GM18907 (cell line): ENCODE measurements at regions not wholly inside any gene's neighbourhood (a gene's known extent, or its start where the extent isn't known, plus 50 kb on each side); places are given as distances from the start of the nearest gene placed in this dataset.

Experiments used
- ATAC-seq: cut with Tn5 transposase; IDR thresholded peaks from one replicate; pipeline ENCODE4 v1.9.1; 2021; ENCODE audit warnings: mild to moderate bottlenecking, moderate library complexity; ENCODE audit not compliant: unreplicated experiment

DNA sequence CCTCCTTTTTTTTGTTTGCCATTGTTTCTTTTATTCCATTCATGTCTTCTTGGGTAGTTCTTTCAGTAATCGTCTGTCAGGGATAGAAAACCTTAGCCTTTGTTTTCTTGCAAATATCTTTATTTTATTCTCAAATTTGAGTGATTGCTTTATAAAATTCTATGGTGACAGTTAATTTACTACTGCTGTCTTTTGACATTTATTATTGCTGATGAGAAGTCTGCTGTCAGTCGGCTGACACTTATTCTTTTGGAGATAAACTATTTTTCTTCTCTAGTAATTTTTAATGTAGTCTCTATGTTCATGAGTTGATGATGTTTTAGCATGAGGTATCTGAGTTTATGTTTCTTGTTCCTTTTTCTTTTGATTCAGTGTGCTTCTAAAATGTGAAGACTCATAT lies 983.8 kb downstream of the TTLL7 start:
- no peak for ATAC-seq

DNA sequence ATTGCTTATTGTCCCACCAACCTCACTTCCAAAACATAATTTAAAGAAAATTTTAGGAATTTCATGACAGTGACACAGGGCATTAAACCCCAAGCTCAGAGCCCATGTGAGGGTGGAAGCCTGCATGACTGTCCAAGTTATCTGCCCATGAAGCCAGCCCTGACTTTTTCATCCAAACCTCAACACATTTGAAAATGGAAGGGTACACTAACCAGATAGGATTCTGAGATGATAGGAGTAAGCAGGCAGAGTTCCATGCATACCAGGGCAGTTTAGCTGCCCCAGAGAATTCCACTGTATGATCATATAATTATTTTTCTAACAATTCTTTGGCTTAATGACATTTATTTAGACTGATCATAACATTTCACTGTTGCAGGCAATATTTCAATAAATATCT lies 986.0 kb downstream of the TTLL7 start:
- no peak for ATAC-seq

DNA sequence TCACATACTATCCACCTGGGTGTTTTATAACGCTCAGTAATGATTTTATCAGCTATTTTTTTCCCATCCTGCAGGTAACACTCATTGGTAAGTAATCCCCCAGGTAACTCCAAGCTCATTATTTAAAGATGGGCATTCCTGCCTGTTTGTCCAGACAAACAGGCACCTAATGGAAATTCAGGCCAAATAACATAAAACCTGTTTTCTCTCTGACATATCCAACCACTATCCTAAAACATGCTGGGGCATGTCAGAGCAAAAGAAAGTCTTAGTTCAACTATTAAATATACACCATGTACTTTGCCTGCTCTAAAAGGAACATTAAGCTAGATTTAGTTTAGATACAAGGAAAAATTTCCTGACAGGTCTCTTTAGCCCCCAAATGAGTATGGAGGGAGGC lies 987.7 kb downstream of the TTLL7 start:
- ATAC-seq = no peak

DNA sequence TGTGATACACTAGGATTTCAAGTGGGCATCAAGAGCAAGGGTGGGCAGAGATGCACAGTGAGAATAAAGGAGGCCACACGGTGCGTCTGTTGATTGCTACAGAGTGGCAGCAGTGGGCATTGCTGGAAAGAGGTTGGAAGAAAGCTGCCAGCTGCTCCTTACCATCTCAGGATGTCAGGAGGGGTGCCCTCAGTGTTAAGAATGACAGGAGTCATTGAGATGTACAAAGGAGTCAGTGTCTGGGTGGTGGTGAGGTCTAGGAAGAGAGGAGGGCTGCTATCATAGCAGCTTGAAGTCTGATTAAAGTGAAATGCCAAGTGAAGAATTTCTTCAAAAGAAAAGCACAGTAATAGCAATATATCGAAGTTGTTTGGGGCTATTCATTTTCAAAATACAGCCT lies 992.7 kb downstream of the TTLL7 start:
- ATAC-seq = no peak

DNA sequence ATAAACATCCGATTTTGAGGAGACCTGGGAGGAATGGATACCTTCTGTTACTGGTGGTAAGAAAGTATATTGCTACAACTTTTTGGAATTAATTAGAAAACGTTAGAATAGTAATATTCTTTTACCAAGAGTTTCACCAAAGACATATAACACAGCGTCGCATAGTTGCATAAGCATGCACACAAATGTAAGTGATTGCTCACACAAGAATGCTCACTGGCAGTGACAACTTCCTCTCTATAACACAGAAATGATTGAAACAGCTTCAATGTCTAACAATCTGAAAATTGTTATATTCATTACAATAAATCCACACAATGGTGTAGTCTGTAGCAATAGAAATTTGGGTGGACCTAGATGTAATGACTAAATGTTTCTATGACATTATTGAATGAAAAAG lies 998.6 kb downstream of the TTLL7 start:
- no peak for ATAC-seq

DNA sequence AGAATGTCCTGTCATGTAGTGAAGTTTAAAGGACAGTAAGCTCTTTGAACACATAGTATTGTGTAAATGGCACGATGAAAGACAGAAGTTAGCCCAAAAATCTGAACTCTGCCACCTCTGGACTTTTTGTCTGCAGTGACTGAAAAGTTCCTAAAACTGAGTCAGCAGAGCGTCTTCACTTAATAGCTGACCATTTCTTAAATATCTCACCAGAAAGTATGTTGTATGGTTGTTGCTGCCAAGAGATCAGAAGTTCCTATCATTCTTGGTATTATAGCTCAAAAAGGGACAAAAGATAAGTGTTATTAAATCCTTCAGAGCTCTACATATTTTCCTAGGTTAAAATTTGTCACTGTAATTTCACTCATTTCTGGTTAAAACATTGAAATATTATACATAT lies 1003.0 kb downstream of the TTLL7 start:
- no peak for ATAC-seq

DNA sequence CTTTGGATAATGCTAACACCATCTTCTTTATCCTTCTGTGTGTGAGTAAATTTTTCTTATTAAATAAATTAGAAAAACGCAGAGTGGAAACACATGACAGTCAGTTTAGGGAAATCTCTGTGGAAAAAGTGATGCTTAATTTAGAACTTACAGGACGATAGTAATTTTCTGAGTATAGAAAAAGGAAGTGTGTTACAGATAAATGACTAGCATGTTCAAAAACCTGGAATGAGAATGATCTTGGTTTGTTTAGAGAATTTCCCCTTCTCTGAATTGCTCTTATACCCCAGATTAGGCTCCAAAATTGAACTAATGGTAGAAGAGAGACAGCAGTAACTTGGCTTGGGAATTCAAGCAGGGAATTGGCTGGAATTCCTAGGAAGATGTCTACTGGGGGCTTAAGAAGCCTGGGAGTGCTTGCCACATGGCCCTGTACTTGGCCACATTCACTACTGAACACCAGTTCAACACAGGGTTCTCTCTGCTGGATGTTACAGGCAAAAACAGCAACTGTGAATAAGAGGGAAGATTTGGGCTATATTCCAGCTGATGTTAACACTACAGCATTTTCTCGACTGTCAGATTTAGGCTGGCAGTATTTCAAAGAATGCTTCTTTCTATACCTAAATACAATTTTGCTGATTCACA lies 1004.2 kb downstream of the TTLL7 start:
- no peak for ATAC-seq

DNA sequence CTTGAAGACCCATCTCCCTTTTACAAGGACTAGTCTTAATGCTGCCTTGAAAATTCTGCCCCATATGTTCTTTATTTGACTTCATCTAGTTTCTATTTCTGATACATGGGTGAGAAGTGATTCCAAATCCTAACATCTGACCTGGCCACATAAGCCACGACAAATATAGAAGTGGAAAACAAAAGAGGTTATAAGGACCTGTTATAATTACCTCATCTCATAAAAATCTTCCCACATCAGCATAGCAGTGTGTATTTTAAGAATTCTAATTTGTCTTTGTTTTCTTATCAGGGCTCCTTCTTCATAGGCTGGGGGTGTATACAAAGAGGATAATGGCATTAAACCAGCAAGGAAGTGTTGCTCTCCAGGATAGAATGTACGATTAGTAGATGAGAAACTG lies 1007.4 kb downstream of the TTLL7 start:
- ATAC-seq = no peak

DNA sequence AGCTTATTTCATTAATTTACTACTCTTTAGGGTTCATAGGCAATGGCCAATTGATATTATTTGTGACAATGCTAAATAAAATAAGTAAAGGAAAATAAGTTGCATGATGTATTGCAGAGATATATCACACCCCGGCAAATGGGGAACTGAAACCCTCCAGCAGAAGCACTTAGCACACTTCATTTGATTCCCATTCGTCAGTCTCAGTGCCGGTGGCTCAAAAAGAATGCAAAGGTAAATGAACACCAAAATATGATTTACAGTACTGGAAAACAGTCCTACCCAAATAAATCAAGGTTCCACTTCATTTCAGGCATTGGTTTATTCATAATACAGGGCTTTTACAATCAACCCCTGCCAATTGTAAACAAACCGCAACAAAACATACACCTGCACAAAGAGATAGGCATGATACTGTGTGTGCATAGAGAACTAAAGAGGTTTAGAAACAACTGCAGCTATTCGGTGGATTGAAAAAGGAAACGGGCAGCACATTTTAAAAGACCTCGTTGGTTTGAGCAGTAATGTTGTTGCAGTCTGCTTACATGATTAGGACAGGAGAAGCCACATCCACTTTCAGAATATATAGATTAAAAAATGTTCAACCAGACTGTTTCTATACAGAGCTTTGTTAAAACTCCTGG lies 1019.2 kb downstream of the TTLL7 start:
- peak; percentile 99 for ATAC-seq

DNA sequence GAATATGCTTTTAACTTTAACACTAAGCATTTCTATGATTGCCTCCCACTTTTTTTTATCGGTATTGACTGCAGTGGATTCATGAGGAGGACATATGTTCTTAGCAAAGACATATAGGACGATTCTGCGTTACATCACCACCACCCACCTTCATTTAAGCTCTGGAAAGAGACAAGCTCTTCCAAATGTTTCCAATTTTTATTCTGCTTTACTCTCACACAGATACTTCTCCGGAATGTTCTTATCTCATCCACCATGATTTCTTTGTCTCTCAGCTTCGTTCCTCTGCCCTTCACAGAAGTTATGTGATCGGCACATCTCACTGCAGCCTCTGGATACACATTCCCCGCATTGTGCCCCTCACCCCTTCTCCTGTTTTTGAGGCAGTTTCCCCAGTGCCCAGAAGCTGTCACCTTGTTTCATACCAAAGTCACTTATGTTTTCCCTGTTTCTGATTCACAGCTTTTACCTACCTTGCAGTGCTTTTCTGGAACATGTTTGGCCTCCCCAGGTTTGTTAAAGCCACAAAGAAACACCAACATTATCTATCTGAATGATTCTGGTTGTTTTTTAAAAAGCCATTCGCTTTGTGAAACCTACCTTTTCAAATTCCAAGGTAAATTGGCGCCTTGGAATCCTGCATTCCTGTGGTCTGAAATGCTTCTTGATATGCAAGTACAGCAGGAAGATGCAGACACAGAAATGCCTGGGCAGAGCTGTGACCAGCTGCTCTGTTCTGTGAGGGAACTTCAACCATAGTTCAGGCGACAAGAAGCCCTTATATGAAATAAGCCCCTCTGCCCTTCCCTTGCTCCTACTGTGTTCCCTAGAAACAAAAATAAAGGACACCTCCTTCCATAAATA lies 1020.2 kb downstream of the TTLL7 start:
- no peak for ATAC-seq

DNA sequence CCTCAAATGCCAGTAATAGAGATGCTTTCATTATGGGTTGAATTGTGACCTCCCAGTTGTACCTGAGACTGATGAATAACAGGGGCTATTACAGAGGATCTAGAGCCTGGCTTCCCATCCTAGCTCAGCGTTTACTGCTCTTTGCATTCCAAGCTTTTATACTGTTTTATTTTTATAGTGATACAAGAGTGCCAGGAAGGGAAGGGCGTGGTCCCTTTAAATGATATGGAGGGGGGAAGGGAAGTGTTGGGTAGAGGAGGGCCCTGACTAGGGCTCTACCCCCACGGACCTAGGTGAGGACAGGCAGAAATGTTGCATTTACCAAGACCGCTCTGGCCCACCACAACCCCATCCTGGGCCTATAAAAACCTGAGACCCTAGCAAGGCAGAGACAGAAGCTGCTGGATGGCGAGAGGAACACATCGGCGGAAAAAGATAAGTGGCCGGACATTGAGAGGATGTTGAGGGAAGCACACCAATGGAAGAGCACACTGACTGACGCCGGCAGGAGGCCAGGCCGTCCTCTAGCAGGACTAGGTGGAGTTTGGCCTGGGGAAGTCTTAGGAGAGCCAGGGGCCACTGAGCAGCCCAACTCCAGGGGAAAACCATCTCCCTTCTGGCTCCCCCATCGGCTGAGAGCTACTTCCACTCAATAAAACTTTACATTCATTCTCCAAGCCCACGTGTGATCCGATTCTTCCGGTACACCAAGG lies 1025.9 kb downstream of the TTLL7 start:
- ATAC-seq = no peak

DNA sequence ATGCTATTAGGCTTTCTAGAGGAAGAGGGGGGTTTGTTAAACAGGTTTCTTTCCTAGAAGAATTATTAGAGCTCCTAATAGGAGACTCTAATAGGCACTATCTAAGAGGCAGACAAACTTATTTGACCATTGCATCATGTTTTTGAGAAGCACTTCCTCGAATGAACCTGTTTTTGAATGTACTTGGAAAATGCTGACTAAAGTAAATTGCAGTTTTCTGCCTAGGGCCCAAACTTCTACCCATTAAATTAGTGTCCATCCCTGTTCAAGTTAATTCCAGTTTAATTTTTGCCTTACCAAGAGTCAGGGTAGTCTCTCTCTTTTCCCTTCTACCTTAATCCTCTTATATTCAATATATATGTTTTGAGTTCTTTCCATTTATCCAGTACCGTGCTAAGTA lies 1029.6 kb downstream of the TTLL7 start:
- ATAC-seq = no peak

DNA sequence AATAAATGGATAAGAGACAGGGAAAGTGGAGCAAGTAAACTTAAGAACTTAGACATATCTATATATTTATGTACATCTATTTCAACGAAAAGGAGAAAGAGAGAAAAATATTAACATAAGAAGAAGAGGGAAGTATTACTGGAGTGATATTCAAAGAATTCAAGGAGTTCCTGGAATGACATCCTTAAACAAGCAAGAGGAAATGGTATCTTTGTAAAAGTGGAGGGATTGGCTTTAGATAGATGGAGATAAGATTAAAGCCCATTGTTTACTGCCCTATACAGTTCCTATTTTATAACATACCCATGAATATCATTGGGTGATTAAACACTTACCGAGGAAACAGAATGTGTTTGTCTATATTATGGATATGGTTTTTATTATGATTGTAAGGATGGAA lies 1036.3 kb downstream of the TTLL7 start:
- no peak for ATAC-seq

DNA sequence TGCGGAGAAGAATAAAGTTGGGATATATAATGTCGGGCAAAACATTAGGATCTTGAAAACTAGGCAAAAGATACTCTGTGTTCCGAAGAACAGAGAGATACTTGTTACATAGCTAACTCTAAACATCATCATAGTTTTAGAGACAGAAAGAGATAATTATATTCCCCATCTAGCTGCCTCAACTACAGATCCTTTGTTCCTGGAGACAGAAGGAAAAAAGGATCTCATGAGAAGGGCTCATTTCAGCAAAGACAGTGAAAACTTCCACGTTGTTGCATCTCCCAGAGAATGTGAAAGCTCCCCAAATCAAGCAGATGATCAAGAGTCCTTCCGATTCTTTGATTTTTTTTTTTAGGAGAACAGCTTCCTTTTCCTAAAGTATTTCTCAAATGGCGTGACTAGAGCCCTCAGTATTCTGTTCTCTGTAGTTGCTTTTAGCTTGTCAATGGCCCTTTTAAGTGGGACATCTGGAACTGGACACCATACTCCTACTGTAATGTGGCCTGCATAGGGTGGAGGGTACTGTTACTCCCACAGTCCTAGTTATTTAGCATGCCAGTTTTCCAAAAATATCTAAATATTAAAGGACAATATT lies 1048.2 kb downstream of the TTLL7 start:
- ATAC-seq = no peak

DNA sequence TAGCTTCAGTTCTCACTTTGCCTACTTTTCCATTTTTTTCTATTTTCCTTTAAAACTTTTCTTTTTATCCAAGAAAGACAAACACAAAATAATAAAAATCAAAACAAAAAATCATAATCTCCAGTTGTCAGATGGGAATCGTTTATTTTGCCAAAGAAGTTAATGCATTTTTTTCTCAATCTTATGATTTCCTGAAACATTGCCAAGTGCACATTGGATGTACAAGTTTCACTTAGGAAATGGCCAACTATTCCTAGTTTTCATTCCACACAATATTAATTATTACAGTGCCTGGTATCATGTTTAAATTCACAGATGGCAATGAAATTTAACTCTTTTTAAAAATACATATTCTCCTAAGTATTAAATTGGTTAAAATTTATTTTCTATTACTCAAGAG lies 1050.5 kb downstream of the TTLL7 start:
- ATAC-seq = no peak

DNA sequence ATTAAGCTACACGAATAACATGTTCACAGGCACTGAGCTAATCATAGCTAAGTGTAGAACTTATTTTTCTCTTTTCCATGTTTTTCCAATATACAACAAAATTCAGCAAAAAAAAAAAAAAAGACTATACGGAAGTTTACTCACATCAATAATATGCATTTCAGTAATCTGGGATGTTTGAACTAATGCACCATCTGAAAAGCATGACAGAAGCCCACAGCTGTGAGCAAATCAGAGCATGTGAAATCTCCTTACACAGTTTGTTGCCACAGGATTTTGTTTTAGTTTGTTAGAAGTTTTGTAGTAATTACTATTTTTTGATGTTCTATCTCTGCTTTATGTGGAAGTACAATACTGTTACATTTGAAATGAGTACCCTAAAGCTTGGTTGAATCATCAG lies 1051.7 kb downstream of the TTLL7 start:
- no peak for ATAC-seq

DNA sequence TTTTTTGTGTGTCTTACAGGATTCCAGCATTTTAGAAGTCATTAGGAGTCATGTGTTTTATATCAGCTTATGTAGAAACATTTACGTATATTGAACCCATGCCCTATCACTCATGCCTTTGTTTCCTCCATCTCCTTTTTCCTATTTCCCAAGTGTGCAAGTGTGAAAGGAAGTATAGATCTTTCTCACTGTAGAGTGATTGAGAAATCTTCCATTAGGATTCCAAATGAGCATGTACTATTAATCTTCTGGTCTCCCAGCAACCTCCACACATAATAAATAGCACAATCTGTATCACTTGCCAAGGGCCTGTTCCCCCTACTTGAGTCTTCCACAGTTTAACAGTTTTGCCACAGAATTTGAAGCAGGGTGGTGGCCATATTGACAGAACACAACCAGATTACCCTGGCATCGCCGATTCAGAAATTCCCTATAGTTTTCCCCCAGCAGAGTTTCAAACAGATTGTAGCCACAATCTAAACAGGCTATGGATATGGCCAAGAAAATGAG lies 1052.8 kb downstream of the TTLL7 start:
- no peak for ATAC-seq

DNA sequence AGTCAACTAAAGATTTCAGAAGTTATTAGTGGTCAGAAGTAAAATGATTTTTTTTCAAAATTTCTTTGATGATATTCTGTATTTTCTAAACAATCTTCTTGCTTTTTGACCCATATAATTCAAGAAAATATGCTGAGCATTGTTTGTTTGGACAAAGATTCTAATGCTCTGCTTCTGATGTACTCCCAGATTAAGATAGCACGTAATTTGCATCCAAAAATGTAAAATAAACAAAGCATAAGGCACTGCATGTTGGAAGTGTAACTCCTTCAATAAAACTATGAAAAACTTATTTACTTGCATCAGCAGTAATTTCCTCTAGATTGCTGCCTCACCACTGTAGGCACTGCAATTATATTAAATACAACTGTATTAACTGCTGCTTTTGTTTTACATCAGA lies 1054.1 kb downstream of the TTLL7 start:
- no peak for ATAC-seq

DNA sequence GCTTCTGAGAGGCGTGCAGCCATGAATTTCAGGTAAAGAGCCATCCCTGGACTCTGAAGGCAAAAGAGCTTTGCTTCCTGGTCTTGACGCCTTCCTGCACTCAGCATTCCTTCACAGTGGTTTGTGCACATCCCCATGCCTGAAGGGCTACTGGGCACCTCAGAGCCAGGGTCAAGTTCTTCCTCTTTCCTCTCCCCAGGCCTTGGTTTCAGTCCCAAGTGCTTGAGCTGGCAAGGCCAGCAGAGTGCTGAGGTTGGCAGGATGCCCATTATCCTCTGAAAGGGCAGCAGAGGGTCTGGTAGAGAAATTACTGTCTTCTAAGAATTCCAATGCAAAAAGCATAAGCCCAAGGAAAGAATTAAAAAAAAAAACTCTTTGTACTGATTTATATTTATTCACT lies 1064.9 kb downstream of the TTLL7 start:
- no peak for ATAC-seq

DNA sequence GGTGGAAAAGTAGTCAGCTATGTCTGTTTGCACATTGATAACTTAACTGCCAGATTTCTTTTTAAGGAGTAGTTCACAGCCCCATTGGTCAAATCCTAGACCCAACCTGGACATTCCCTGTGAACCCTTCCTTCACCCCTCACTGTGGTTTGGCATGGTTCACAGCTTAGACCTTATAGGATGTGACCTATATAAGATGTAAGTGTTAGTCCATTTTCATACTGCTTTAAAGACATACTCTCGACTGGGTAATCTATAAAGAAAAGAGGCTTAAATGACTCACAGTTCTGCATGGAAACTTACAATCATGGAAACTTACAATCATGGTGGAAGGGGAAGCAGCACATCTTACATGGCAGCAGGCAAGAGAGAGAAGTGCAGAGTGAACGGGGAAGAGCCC lies 1066.2 kb downstream of the TTLL7 start:
- no peak for ATAC-seq

DNA sequence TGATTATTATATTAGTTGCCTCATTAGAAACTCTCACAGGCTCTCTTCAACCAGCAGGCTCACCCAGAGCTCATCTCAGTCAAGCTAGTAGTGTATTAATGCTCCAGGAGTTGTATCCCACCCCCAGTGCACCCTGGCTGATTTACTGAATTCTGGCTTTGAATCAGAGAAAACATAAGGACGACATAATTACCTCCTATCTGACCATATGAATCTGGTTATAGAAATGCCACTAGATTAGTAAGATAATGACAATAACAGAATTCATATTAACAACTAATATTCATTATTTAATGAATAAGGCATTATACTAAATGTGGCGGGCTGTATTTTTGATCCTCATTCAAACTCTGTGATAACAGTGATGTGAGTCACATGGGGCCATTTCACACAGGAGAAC lies 1066.7 kb downstream of the TTLL7 start:
- ATAC-seq = no peak
